ENCODE measurements at regions not wholly inside any gene's neighbourhood (a gene's known extent, or its start where the extent isn't known, plus 50 kb on each side); places are given as distances from the start of the nearest gene placed in this dataset.

DNA sequence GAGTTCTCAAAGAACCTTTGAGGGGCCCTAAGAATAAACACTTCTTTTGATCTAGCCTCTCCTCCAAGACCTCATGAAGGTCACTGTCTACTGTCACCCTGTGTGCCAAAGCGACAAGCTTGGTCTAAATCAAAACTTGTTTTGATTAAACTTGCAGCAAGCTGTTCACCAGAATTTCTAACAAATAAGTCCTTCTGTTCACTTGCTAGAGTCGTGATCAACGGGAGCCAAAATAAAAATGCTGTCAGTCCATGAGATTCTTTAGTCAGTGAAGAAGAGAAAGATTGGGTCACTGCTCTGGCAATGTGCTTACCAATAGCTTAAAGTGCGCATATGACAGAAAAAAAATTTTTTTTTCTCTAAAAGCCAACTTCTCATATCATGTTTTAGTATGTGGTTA lies 53.9 kb upstream of the GALNT5 start (continued):
- no peak for TF ChIP-seq POU6F1 (CRISPR knock-in tag; IDR thresholded peaks at IDR 0.05; ENCODE audit: borderline replicate concordance, low read depth)

- no peak for TF ChIP-seq TSHZ2 (CRISPR knock-in tag; IDR thresholded peaks at IDR 0.05)
- no peak for TF ChIP-seq ZFP3 (CRISPR knock-in tag; IDR thresholded peaks at IDR 0.05)
- no peak for TF ChIP-seq ZNF8 (CRISPR knock-in tag; IDR thresholded peaks at IDR 0.05)
- TF ChIP-seq PPARA (CRISPR knock-in tag; IDR thresholded peaks at IDR 0.05; ENCODE audit: borderline replicate concordance), result no peak
- no peak for TF ChIP-seq ZFP30 (CRISPR knock-in tag; IDR thresholded peaks at IDR 0.05)
- TF ChIP-seq PATZ1 (CRISPR knock-in tag; IDR thresholded peaks at IDR 0.05; ENCODE audit: borderline replicate concordance), result no peak
- no peak for TF ChIP-seq TOX (CRISPR knock-in tag; IDR thresholded peaks at IDR 0.05; ENCODE audit: borderline replicate concordance)
- no peak for TF ChIP-seq ZNF565 (CRISPR knock-in tag; conservative IDR thresholded peaks at IDR 0.05; ENCODE audit: low read depth)
- no peak for TF ChIP-seq CREB5 (CRISPR knock-in tag; IDR thresholded peaks at IDR 0.05; ENCODE audit: low read depth)
- TF ChIP-seq, protein P1, sequence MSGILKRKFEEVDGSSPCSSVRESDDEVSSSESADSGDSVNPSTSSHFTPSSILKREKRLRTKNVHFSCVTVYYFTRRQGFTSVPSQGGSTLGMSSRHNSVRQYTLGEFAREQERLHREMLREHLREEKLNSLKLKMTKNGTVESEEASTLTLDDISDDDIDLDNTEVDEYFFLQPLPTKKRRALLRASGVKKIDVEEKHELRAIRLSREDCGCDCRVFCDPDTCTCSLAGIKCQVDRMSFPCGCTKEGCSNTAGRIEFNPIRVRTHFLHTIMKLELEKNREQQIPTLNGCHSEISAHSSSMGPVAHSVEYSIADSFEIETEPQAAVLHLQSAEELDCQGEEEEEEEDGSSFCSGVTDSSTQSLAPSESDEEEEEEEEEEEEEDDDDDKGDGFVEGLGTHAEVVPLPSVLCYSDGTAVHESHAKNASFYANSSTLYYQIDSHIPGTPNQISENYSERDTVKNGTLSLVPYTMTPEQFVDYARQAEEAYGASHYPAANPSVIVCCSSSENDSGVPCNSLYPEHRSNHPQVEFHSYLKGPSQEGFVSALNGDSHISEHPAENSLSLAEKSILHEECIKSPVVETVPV (CRISPR knock-in tag; IDR thresholded peaks at IDR 0.05), result no peak
- TF ChIP-seq CSDC2 (CRISPR knock-in tag; IDR thresholded peaks at IDR 0.05), result no peak
- TF ChIP-seq POU6F1 (CRISPR knock-in tag; IDR thresholded peaks at IDR 0.05; ENCODE audit: borderline replicate concordance, low read depth), result no peak
- no peak for ATAC-seq
Observed at GRCh38 chr2:157204401-157204800, 53.1 kb upstream of the GALNT5 start.

- TF ChIP-seq BACH2 (CRISPR knock-in tag; IDR thresholded peaks at IDR 0.05; ENCODE audit: borderline replicate concordance), result no peak
- no peak for TF ChIP-seq PATZ1 (CRISPR knock-in tag; IDR thresholded peaks at IDR 0.05; ENCODE audit: borderline replicate concordance)
- TF ChIP-seq ZNF70 (CRISPR knock-in tag; IDR thresholded peaks at IDR 0.05), result no peak
- no peak for TF ChIP-seq POU6F1 (CRISPR knock-in tag; IDR thresholded peaks at IDR 0.05; ENCODE audit: borderline replicate concordance, low read depth)
- no peak for TF ChIP-seq OSR1 (CRISPR knock-in tag; IDR thresholded peaks at IDR 0.05)
- no peak for TF ChIP-seq ZFP30 (CRISPR knock-in tag; IDR thresholded peaks at IDR 0.05)
- no peak for TF ChIP-seq ZFP3 (CRISPR knock-in tag; IDR thresholded peaks at IDR 0.05)
- no peak for TF ChIP-seq ZNF8 (CRISPR knock-in tag; IDR thresholded peaks at IDR 0.05)
- TF ChIP-seq SNAI2 (CRISPR knock-in tag; IDR thresholded peaks at IDR 0.05), result no peak
Observed at GRCh38 chr2:157206916-157207315, 50.6 kb upstream of the GALNT5 start.

More at GRCh38 chr2:157206916-157207315, 50.6 kb upstream of the GALNT5 start:
- ATAC-seq, result no peak
